Neural cell (in vitro differentiated cells): ENCODE measurements at regions not wholly inside any gene's neighbourhood (a gene's known extent, or its start where the extent isn't known, plus 50 kb on each side); places are given as distances from the start of the nearest gene placed in this dataset.

Source experiments
- H2AFZ ChIP-seq: fragments of 200-600, 300-800 bp; sonication (generic), shearing (Covaris generic); 2 replicates; pipeline ENCODE4 v1.6.0; 2014; ENCODE audit warnings: low read depth, mild to moderate bottlenecking, antibody characterized with exemption, low read length, moderate library complexity
- H3F3A ChIP-seq: fragments of 200-600 bp; shearing (Covaris generic); 2 replicates; pipeline ENCODE4 v1.6.1; 2016; ENCODE audit warnings: mild to moderate bottlenecking, moderate library complexity, mixed read lengths, antibody characterized with exemption, low read length; ENCODE audit not compliant: insufficient read depth, poor library complexity, severe bottlenecking
- H3K27ac ChIP-seq: fragments of 200-600, 300-800 bp; sonication (generic), shearing (Covaris generic); 2 replicates; pipeline ENCODE4 v1.5.1; 2014; ENCODE audit warnings: mild to moderate bottlenecking, low read length, moderate library complexity
- H3K27me3 ChIP-seq: fragments of 300-800, 200-600 bp; sonication (generic), shearing (Covaris generic); 2 replicates; pipeline ENCODE4 v1.6.0; 2014; ENCODE audit warnings: mild to moderate bottlenecking, low read depth, low read length, moderate library complexity; ENCODE audit not compliant: insufficient read depth
- H3K36me3 ChIP-seq: fragments of 300-800, 200-600 bp; sonication (generic), shearing (Covaris generic); 2 replicates; pipeline ENCODE4 v1.5.1; 2014; ENCODE audit warnings: mild to moderate bottlenecking, antibody characterized with exemption, low read length, moderate library complexity; ENCODE audit not compliant: insufficient read depth
- H3K4me2 ChIP-seq: fragments of 300-800, 200-600 bp; sonication (generic), shearing (Covaris generic); 2 replicates; pipeline ENCODE4 v1.6.0; 2014; ENCODE audit warnings: mild to moderate bottlenecking, low read length
- H3K4me3 ChIP-seq: fragments of 300-800, 200-600 bp; sonication (generic), shearing (Covaris generic); 2 replicates; pipeline ENCODE4 v1.5.1; 2014; ENCODE audit warnings: mild to moderate bottlenecking, low read length, moderate library complexity
- H3K79me2 ChIP-seq: fragments of 200-600 bp; shearing (Covaris generic); replicated peaks from 2 replicates; pipeline ENCODE4 v1.6.0; 2014; ENCODE audit warnings: mild to moderate bottlenecking, low read length, moderate library complexity; ENCODE audit not compliant: insufficient read depth
- H3K9ac ChIP-seq: fragments of 300-800, 200-600 bp; sonication (generic), shearing (Covaris generic); 2 replicates; pipeline ENCODE4 v1.6.1; 2016; ENCODE audit warnings: mild to moderate bottlenecking, low read length, mixed read lengths
- H3K9me2 ChIP-seq: fragments of 200-600 bp; shearing (Covaris generic); 2 replicates; pipeline ENCODE4 v1.6.1; 2016; ENCODE audit warnings: mild to moderate bottlenecking, low read length, mixed read lengths; ENCODE audit not compliant: insufficient read depth
- H3K9me3 ChIP-seq: fragments of 200-600, 300-800 bp; sonication (generic), shearing (Covaris generic); 2 replicates; pipeline ENCODE4 v1.6.1; 2016; ENCODE audit warnings: mild to moderate bottlenecking, mixed run types, low read length, moderate library complexity, mixed read lengths
- H4K20me1 ChIP-seq: fragments of 200-600 bp; shearing (Covaris generic); 2 replicates; pipeline ENCODE4 v1.6.1; 2016; ENCODE audit warnings: mild to moderate bottlenecking, mixed run types; ENCODE audit not compliant: insufficient read depth
- EP300 ChIP-seq: fragments of 450-650 bp; conservative IDR thresholded peaks from 2 replicates; pipeline ENCODE4 v1.6.1; 2014; ENCODE audit warnings: antibody characterized with exemption, mild to moderate bottlenecking, moderate library complexity; ENCODE audit not compliant: poor library complexity, severe bottlenecking
- EZH2 ChIP-seq: fragments of 200-600, 300-800 bp; shearing (Covaris generic), sonication (generic); IDR thresholded peaks from 2 replicates; pipeline ENCODE4 v1.6.1; 2014; ENCODE audit warnings: antibody characterized with exemption, low read length, borderline replicate concordance, mild to moderate bottlenecking; ENCODE audit not compliant: insufficient read depth, poor library complexity, severe bottlenecking
- MXI1 ChIP-seq: fragments of 450-650 bp; conservative IDR thresholded peaks from 2 replicates; pipeline ENCODE4 v1.6.1; 2014; ENCODE audit warnings: antibody characterized with exemption, mild to moderate bottlenecking; ENCODE audit not compliant: poor library complexity, severe bottlenecking
- POLR2AphosphoS5 ChIP-seq: IDR thresholded peaks from 2 replicates; pipeline ENCODE4 v1.6.1; 2012
- RAD21 ChIP-seq: fragments of 450-650 bp; conservative IDR thresholded peaks from 2 replicates; pipeline ENCODE4 v1.6.1; 2014; ENCODE audit warnings: antibody characterized with exemption, mild to moderate bottlenecking, moderate library complexity
- SMC3 ChIP-seq: fragments of 450-650 bp; conservative IDR thresholded peaks from 2 replicates; pipeline ENCODE4 v1.6.1; 2014; ENCODE audit warnings: antibody characterized with exemption, mild to moderate bottlenecking, moderate library complexity; ENCODE audit not compliant: poor library complexity
- TAF1 ChIP-seq: IDR thresholded peaks from 2 replicates; pipeline ENCODE4 v1.6.1; 2012; ENCODE audit warnings: low read depth
- TF ChIP-seq, protein P1 (sequence below): IDR thresholded peaks from 2 replicates; pipeline ENCODE4 v1.6.1; 2012; ENCODE audit warnings: borderline replicate concordance
- TF ChIP-seq, protein P2 (sequence below): fragments of 450-650 bp; IDR thresholded peaks from 2 replicates; pipeline ENCODE4 v1.5.1; 2014; ENCODE audit warnings: antibody characterized with exemption, mild to moderate bottlenecking, moderate library complexity; ENCODE audit not compliant: poor library complexity, severe bottlenecking

DNA sequence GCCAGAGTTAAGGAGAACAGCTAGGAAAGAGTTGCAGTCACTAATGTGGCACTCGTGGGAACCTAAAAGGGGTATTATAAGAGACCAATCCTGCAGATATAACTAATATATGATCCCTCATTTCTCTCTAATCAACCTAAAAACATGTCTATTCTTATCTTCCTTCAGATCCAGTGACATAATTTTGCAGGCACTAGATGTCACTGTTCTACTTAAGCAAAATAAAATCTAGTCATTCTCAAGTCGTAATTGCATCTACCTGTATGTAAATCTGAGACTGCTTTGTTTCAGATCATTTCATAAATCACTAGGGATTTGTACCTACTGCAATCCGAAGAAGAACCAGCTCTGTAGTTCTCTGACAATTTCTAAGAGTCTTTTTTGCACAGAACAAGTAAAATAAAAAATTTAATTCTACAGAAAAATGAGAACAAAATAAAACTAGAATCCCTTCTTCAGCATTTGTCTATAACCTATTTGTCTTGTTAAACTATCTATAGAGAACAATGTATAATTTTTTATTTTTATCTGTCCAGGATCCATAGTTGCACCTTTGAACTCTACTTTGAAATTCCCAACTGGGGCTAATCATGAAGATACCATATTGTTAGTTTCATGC lies 56.5 kb upstream of the ERBB4 start:
- Histone ChIP-seq H3K27me3 (no peaks in the 10 kb centered on the region), H3K9me3 (no peaks in the 10 kb centered on the region), H4K20me1 (no peaks in the 10 kb centered on the region), H3K79me2 (no peaks in the 10 kb centered on the region), H2AFZ (no peak overlapping the region), H3K9ac (no peak overlapping the region), H3K9me2 (no peaks in the 10 kb centered on the region), H3K27ac (no peak overlapping the region), H3F3A (no peaks in the 10 kb centered on the region), H3K4me3 (no peak overlapping the region), H3K4me2 (no peak overlapping the region), H3K36me3 (no peaks in the 10 kb centered on the region)
- TF ChIP-seq, protein P1, sequence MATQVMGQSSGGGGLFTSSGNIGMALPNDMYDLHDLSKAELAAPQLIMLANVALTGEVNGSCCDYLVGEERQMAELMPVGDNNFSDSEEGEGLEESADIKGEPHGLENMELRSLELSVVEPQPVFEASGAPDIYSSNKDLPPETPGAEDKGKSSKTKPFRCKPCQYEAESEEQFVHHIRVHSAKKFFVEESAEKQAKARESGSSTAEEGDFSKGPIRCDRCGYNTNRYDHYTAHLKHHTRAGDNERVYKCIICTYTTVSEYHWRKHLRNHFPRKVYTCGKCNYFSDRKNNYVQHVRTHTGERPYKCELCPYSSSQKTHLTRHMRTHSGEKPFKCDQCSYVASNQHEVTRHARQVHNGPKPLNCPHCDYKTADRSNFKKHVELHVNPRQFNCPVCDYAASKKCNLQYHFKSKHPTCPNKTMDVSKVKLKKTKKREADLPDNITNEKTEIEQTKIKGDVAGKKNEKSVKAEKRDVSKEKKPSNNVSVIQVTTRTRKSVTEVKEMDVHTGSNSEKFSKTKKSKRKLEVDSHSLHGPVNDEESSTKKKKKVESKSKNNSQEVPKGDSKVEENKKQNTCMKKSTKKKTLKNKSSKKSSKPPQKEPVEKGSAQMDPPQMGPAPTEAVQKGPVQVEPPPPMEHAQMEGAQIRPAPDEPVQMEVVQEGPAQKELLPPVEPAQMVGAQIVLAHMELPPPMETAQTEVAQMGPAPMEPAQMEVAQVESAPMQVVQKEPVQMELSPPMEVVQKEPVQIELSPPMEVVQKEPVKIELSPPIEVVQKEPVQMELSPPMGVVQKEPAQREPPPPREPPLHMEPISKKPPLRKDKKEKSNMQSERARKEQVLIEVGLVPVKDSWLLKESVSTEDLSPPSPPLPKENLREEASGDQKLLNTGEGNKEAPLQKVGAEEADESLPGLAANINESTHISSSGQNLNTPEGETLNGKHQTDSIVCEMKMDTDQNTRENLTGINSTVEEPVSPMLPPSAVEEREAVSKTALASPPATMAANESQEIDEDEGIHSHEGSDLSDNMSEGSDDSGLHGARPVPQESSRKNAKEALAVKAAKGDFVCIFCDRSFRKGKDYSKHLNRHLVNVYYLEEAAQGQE, result no peak
- TF ChIP-seq EP300, result no peak
- TF ChIP-seq MXI1, result no peak
- TF ChIP-seq POLR2AphosphoS5, result no peak
- no peak for TF ChIP-seq TAF1
- TF ChIP-seq, protein P2, sequence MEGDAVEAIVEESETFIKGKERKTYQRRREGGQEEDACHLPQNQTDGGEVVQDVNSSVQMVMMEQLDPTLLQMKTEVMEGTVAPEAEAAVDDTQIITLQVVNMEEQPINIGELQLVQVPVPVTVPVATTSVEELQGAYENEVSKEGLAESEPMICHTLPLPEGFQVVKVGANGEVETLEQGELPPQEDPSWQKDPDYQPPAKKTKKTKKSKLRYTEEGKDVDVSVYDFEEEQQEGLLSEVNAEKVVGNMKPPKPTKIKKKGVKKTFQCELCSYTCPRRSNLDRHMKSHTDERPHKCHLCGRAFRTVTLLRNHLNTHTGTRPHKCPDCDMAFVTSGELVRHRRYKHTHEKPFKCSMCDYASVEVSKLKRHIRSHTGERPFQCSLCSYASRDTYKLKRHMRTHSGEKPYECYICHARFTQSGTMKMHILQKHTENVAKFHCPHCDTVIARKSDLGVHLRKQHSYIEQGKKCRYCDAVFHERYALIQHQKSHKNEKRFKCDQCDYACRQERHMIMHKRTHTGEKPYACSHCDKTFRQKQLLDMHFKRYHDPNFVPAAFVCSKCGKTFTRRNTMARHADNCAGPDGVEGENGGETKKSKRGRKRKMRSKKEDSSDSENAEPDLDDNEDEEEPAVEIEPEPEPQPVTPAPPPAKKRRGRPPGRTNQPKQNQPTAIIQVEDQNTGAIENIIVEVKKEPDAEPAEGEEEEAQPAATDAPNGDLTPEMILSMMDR, result peak; percentile 75
- TF ChIP-seq RAD21, result peak; percentile 73
- TF ChIP-seq SMC3, result peak; percentile 66
- no peak for TF ChIP-seq EZH2

DNA sequence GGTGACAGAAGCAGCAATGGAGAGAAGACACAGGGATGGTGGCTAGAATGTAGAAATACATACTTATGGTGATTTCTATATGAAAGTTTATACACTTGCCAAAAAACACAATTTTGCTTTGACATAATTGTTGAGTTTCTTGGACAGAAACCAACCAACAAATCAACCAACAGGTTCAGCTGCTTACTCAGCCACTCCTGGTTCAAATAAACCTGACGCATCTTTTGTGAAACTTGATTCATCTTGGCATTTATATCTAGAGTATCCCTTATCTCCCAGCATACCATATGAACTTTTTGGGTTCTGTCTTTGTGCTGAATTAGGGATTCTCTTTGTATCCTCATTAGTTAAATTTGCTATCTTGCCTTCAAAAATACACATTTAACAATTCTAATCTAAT lies 54.1 kb upstream of the ERBB4 start:
- no peaks in the 10 kb centered on the region for H3K36me3 ChIP-seq
- no peak for TF ChIP-seq SMC3
- TF ChIP-seq POLR2AphosphoS5, result no peak
- no peak for TF ChIP-seq TAF1
- TF ChIP-seq, protein P2, result no peak
- no peak for TF ChIP-seq EP300
- no peak for TF ChIP-seq EZH2
- TF ChIP-seq, protein P1, result no peak
- no peak for TF ChIP-seq MXI1
- no peak for TF ChIP-seq RAD21
- H3K9me2 ChIP-seq, result no peaks in the 10 kb centered on the region
- H4K20me1 ChIP-seq, result no peaks in the 10 kb centered on the region
- H3F3A ChIP-seq, result no peaks in the 10 kb centered on the region
- H3K79me2 ChIP-seq, result no peaks in the 10 kb centered on the region
- no peak overlapping the region for H3K9ac ChIP-seq
- no peak overlapping the region for H3K27ac ChIP-seq
- H3K27me3 ChIP-seq, result no peaks in the 10 kb centered on the region
- no peak overlapping the region for H3K4me3 ChIP-seq
- no peak overlapping the region for H3K4me2 ChIP-seq
- H3K9me3 ChIP-seq, result no peaks in the 10 kb centered on the region
- no peak overlapping the region for H2AFZ ChIP-seq
